ENCODE measurements at regions not wholly inside any gene's neighbourhood (a gene's known extent, or its start where the extent isn't known, plus 50 kb on each side); places are given as distances from the start of the nearest gene placed in this dataset.
A peak's percentile ranks its signal among the peaks of the same experiment; 100 is the strongest.

- no peak overlapping the region for H3K4me3 ChIP-seq (ENCODE audit: low read length)
- no peaks in the 10 kb centered on the region for H3K79me2 ChIP-seq (ENCODE audit: low read length)
- no peak overlapping the region for H2AFZ ChIP-seq (ENCODE audit: low read length)
- H3K36me3 ChIP-seq (replicated peaks; ENCODE audit: insufficient read depth, low read length): no peaks in the 10 kb centered on the region
- H4K20me1 ChIP-seq (ENCODE audit: insufficient read depth, low read length): no peaks in the 10 kb centered on the region
- no peak for TF ChIP-seq CTCF (IDR thresholded peaks at IDR 0.05; ENCODE audit: low read length)
- no peak for TF ChIP-seq EZH2phosphoT487 (IDR thresholded peaks at IDR 0.05; ENCODE audit: low read length)
- no peak for TF ChIP-seq EZH2 (optimal IDR thresholded peaks at IDR 0.05; ENCODE audit: low read depth, low read length)
- H3K9me2 ChIP-seq (replicated peaks; ENCODE audit: insufficient read depth, low read length): no peaks in the 10 kb centered on the region
- H3K4me1 ChIP-seq (ENCODE audit: low read length): peaks cover 7% of the 10 kb centered on the region
- H3K27me3 ChIP-seq (replicated peaks; ENCODE audit: insufficient read depth, low read length): no peaks in the 10 kb centered on the region
- H3F3A ChIP-seq (ENCODE audit: insufficient read depth, low read length): no peaks in the 10 kb centered on the region
- no peak overlapping the region for H3K27ac ChIP-seq (ENCODE audit: low read length)
- no peak overlapping the region for H3K4me2 ChIP-seq (ENCODE audit: low read depth, low read length)
- DNase-seq: no peak
- no peaks in the 10 kb centered on the region for H3K9me3 ChIP-seq (replicated peaks; ENCODE audit: insufficient read depth, low read length)
- H3K9ac ChIP-seq (ENCODE audit: low read length): no peak overlapping the region
These were observed 77.8 kb upstream of the DCBLD2 start for GRCh38 chr3:98979296-98979695.

GRCh38 chr3:98978068-98978811 lies 76.7 kb upstream of the DCBLD2 start:
- Histone ChIP-seq H4K20me1 (ENCODE audit: insufficient read depth, low read length) (no peaks in the 10 kb centered on the region), H3K4me2 (ENCODE audit: low read depth, low read length) (no peak overlapping the region), H3K9ac (ENCODE audit: low read length) (no peak overlapping the region), H3K27me3 (replicated peaks; ENCODE audit: insufficient read depth, low read length) (no peaks in the 10 kb centered on the region), H3K36me3 (replicated peaks; ENCODE audit: insufficient read depth, low read length) (no peaks in the 10 kb centered on the region), H3F3A (ENCODE audit: insufficient read depth, low read length) (no peaks in the 10 kb centered on the region), H3K9me3 (replicated peaks; ENCODE audit: insufficient read depth, low read length) (no peaks in the 10 kb centered on the region), H2AFZ (ENCODE audit: low read length) (no peak overlapping the region), H3K4me3 (ENCODE audit: low read length) (no peak overlapping the region), H3K9me2 (replicated peaks; ENCODE audit: insufficient read depth, low read length) (no peaks in the 10 kb centered on the region), H3K79me2 (ENCODE audit: low read length) (no peaks in the 10 kb centered on the region), H3K4me1 (ENCODE audit: low read length) (peaks cover 7% of the 10 kb centered on the region), H3K27ac (ENCODE audit: low read length) (no peak overlapping the region)
- DNase-seq: no peak
- TF ChIP-seq EZH2phosphoT487 (IDR thresholded peaks at IDR 0.05; ENCODE audit: low read length) (no peak), EZH2 (optimal IDR thresholded peaks at IDR 0.05; ENCODE audit: low read depth, low read length) (no peak), CTCF (IDR thresholded peaks at IDR 0.05; ENCODE audit: low read length) (no peak)

GRCh38 chr3:98977520-98977919 lies 76.0 kb upstream of the DCBLD2 start:
- DNase-seq: peak; percentile 23

More at GRCh38 chr3:98977520-98977919, 76.0 kb upstream of the DCBLD2 start:
- Histone ChIP-seq H3K27me3 (replicated peaks; ENCODE audit: insufficient read depth, low read length) (no peaks in the 10 kb centered on the region), H3K9me3 (replicated peaks; ENCODE audit: insufficient read depth, low read length) (no peaks in the 10 kb centered on the region), H3K27ac (ENCODE audit: low read length) (no peak overlapping the region), H3K36me3 (replicated peaks; ENCODE audit: insufficient read depth, low read length) (no peaks in the 10 kb centered on the region), H3K4me3 (ENCODE audit: low read length) (no peak overlapping the region), H3K79me2 (ENCODE audit: low read length) (no peaks in the 10 kb centered on the region), H3F3A (ENCODE audit: insufficient read depth, low read length) (no peaks in the 10 kb centered on the region), H3K9ac (ENCODE audit: low read length) (no peak overlapping the region), H3K9me2 (replicated peaks; ENCODE audit: insufficient read depth, low read length) (no peaks in the 10 kb centered on the region), H2AFZ (ENCODE audit: low read length) (0 out of 2 replicates have a peak overlapping the region, but pooled peaks have one; percentile 36), H4K20me1 (ENCODE audit: insufficient read depth, low read length) (no peaks in the 10 kb centered on the region), H3K4me1 (ENCODE audit: low read length) (peaks cover 7% of the 10 kb centered on the region), H3K4me2 (ENCODE audit: low read depth, low read length) (no peak overlapping the region)
- TF ChIP-seq CTCF (IDR thresholded peaks at IDR 0.05; ENCODE audit: low read length): no peak
- TF ChIP-seq EZH2phosphoT487 (IDR thresholded peaks at IDR 0.05; ENCODE audit: low read length): no peak
- no peak for TF ChIP-seq EZH2 (optimal IDR thresholded peaks at IDR 0.05; ENCODE audit: low read depth, low read length)
